ENCODE measurements at regions not wholly inside any gene's neighbourhood (a gene's known extent, or its start where the extent isn't known, plus 50 kb on each side); places are given as distances from the start of the nearest gene placed in this dataset.

DNA sequence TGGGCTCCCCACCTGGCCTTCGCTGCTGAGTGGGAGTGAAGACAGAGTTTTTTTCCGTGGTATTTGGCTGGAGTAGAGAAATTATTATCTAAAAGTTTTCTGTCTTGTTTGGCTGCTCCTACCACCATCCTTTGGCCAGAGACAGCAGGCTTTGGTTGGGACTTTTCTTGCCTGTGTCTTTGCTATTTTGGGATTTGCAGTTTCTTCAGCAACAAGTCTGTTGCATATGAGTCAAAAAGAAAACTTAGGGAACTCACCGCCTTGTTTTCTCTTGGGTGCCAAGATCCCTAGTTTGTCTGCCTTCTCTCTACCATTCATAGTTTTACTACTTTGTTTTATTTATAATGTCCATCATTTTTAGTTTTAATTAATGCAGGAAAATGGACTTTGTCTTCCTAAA is 683.8 kb downstream of the DOK5 start:
- no peak for TF ChIP-seq YY1 (IDR thresholded peaks at IDR 0.05; ENCODE audit: low read depth, low read length)
- no peak for TF ChIP-seq CTCF (IDR thresholded peaks at IDR 0.05 in 2 of 3, conservative IDR thresholded peaks at IDR 0.05 in 1 of 3; ENCODE audit: control insufficient read depth in 2 of 3, extremely low read depth in 1 of 3, insufficient read depth in 1 of 3, low read depth in 3 of 3, low read length in 3 of 3)
- TF ChIP-seq ZBTB4 (CRISPR knock-in tag; IDR thresholded peaks at IDR 0.05): no peak
- TF ChIP-seq, protein P1, sequence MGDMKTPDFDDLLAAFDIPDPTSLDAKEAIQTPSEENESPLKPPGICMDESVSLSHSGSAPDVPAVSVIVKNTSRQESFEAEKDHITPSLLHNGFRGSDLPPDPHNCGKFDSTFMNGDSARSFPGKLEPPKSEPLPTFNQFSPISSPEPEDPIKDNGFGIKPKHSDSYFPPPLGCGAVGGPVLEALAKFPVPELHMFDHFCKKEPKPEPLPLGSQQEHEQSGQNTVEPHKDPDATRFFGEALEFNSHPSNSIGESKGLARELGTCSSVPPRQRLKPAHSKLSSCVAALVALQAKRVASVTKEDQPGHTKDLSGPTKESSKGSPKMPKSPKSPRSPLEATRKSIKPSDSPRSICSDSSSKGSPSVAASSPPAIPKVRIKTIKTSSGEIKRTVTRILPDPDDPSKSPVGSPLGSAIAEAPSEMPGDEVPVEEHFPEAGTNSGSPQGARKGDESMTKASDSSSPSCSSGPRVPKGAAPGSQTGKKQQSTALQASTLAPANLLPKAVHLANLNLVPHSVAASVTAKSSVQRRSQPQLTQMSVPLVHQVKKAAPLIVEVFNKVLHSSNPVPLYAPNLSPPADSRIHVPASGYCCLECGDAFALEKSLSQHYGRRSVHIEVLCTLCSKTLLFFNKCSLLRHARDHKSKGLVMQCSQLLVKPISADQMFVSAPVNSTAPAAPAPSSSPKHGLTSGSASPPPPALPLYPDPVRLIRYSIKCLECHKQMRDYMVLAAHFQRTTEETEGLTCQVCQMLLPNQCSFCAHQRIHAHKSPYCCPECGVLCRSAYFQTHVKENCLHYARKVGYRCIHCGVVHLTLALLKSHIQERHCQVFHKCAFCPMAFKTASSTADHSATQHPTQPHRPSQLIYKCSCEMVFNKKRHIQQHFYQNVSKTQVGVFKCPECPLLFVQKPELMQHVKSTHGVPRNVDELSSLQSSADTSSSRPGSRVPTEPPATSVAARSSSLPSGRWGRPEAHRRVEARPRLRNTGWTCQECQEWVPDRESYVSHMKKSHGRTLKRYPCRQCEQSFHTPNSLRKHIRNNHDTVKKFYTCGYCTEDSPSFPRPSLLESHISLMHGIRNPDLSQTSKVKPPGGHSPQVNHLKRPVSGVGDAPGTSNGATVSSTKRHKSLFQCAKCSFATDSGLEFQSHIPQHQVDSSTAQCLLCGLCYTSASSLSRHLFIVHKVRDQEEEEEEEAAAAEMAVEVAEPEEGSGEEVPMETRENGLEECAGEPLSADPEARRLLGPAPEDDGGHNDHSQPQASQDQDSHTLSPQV (IDR thresholded peaks at IDR 0.05): no peak
- no peak for TF ChIP-seq MYC (IDR thresholded peaks at IDR 0.05; ENCODE audit: insufficient read depth, insufficient read length, insufficient replicate concordance, low read length, severe bottlenecking)
- TF ChIP-seq FOXK2 (IDR thresholded peaks at IDR 0.05): no peak
- TF ChIP-seq CBX5 (IDR thresholded peaks at IDR 0.05; ENCODE audit: low read depth): no peak
- no peak for TF ChIP-seq EZH2 (IDR thresholded peaks at IDR 0.05; ENCODE audit: borderline replicate concordance, control insufficient read depth, low read depth, low read length)
- no peak for TF ChIP-seq RCOR1 (conservative IDR thresholded peaks at IDR 0.05; ENCODE audit: low read depth, low read length)
- TF ChIP-seq, protein P2, sequence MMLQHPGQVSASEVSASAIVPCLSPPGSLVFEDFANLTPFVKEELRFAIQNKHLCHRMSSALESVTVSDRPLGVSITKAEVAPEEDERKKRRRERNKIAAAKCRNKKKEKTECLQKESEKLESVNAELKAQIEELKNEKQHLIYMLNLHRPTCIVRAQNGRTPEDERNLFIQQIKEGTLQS (IDR thresholded peaks at IDR 0.05; ENCODE audit: borderline replicate concordance, extremely low read depth, low read depth, low read length): no peak
- no peak for TF ChIP-seq MXI1 (IDR thresholded peaks at IDR 0.05; ENCODE audit: low read depth, low read length)
- no peak for TF ChIP-seq NFXL1 (IDR thresholded peaks at IDR 0.05; ENCODE audit: borderline replicate concordance)

All from GM12878 (cell line).